Fibroblast of skin of left quadriceps (primary cell): ENCODE measurements at regions not wholly inside any gene's neighbourhood (a gene's known extent, or its start where the extent isn't known, plus 50 kb on each side); places are given as distances from the start of the nearest gene placed in this dataset.
"Not testable (repeated sequence)": the region's sequence is repeated elsewhere in the genome, so short reads cannot be mapped to it uniquely, and the experiment has no call there.

Experiments used
- DNase-seq, 2 experiments: peaks; one replicate each; pipeline ENCODE4 v3.0.0-alpha.2; 2013; ENCODE audit warnings: low read depth in 2 of 2

DNA sequence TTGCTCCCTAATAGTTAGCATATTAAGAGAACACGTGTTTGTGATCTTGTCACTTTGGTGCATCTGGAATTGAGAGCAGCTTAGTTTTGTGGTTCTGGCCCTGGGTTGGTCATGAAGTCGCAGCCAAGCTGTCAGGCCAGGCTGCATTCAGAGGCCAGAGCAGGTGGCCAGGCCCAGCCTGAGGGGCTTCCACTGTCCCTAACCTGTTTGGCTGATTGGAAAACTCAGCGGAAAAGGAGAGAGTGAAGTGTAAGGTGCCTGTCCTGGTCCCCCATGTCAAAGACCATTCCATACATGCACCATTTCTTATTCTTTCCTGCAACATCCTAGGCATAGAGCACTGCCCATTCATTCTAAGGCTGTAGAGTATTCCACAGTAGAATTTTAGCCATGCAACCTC, 111.5 kb upstream of the IGLL5 start:
- no peak for DNase-seq

DNA sequence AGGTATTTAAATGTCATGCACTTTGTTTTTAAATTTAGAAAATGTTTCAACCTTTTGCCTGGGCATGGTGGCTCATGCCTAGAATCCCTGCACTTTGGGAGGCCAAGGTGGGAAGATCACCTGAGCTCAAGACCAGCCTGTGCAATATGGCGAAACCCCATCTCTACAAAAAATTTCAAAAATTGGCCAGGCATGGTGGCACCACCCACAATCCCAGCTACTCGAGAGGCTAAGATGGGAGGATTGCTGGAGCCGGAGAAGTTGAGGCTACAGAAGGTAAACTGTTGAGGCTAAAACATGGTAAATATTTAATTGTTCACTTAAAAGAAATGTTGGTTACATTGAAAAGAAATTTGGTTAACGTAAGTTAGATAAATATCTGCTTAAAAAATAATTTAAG, 108.4 kb upstream of the IGLL5 start:
- no peak for DNase-seq

DNA sequence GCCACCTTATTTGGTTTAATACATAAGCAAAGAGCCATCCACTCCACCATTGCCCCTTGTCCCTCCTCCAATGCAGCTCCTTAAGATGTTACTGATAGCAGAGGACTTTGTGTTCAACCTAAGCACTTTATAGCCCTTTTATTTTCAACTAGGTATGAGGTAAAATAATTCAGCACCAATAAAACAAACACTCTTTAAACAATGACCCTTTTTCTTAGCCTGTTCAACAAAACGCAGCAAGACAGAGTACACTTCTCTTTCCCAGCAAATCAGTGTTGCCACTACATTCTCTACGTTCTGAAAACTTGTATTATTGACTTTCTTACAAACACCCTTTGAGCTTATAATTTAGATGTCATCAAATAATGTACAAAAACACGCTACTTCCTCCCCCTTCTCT, 104.0 kb upstream of the IGLL5 start:
- no peak for DNase-seq

DNA sequence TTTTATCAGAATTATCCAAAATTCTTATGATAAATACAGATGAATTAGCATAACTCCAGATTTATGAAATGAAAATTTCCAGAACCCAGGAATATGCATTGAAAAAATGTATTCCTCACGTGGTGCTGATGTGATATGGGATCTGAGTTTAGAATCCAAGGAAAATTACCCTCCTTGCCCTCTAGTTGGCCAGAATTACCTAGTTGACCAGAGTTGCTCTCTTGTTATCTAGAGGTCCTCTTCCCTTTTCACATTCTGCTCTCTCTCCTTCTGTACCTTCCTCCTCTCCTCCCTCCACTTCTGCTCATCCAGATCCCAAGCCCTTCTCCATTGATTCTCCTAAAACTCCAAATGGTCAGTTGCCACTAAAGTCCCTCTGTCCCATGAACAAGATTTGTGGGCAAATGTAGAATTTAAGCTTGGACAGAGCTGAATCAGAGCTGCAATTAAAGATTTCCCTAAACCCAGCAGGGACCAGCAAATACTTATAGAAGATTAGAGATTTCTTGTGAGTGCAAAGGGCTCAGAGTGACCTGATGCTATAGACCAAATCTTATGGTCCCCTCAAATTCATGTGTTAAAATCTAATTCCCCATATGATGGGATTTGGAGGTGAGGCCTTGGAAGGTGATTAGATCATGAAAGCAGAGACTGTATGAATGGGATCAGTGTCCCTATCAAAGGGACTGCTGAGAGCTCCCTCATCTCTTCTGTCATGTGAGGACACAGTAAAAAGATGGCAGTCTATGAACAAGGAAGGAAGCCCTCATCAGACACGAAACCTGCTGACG, 103.2 kb upstream of the IGLL5 start:
- DNase-seq: no peak

DNA sequence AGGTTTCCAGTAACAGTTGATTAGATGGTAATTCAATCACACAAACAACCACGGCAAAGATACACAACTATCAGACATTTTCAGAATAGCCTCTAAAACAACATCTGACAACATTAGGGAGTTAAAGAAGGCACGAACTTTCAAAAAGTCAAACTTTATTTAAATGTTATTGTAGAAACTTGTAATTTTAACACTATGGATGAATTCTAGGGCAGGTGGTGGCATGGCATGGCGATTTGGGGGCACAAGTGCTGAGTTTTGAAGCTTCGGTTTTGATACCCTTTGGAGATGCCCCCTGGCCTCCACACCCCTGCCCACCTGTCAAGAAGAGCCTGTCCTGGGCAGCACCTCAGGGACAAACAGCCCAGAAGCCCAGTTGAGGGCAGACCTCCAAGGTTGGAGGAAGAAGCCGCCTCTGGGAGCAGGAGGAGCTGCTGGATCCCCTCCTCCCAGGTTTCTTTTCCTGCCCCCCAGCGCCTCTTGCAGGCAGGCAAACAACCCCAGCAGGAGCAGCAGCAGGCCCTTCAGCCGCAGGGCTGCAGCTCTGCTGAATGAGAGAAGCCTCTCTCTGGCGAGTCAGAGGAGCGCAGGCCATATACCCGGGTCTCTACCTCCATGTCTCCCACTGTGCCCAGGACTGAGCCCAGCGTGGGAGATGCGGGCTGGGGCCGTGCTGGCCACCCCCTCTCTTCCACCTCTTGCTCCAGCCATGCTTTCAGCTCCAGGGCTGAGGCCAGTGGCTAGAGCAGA, 102.1 kb upstream of the IGLL5 start:
- DNase-seq: no peak

DNA sequence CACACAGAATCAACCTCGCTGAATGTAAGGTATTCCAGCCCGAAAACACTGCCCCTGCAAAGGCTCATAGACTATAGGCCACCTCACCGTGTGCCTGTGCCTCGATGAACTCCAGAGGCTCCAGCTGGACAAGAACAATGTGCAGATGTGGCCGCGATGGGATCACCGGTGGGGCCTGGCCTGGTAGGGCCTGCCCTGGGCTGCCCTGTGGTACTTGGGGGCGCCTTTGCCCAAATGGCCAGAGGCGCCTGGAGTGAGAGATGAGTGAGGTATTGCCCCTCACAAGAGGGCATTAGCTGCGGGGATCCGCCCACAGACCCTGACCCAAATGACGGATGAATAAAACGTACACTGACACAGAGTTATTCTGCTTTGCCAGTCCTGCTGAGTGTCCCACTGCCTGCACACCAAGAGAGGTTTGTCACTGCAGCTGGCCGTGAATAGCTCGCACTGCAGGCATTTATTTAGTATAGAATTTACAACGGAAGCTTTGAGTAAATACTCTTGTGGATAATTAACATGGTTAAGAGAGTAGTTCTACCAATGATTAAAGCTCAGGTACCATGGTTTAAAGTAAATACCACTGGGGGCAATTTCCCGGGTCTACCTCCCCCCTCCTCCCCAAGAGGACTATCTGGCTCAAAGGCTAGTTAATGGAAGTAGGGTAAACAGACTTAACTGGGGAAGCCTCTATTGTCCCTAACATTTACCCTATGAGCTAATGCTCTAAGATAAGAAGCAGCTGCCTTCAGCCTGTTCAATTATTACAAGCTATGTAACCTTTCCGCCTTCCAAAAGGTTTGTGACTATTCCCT, 101.1 kb upstream of the IGLL5 start:
- no peak for DNase-seq

DNA sequence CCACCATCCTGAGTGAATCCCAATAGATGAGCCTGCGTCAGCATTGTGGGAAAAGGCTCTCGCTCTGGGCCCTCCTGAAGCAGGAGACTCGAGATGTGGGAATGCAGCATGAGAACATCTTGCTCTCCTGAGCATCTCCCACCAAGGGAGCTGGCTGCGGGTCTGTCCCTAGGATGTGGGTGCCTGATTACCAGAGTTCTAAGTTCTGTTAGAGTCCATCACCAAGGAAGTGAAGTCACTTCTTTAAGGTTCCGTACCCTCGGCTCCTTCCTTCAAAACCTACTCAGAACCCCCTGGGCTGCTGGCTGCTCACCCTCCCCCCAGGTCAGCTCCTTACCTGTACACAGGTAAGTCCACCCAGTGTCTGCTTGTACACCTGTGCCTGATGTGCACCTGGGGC, 100.5 kb upstream of the IGLL5 start:
- no peak for DNase-seq

DNA sequence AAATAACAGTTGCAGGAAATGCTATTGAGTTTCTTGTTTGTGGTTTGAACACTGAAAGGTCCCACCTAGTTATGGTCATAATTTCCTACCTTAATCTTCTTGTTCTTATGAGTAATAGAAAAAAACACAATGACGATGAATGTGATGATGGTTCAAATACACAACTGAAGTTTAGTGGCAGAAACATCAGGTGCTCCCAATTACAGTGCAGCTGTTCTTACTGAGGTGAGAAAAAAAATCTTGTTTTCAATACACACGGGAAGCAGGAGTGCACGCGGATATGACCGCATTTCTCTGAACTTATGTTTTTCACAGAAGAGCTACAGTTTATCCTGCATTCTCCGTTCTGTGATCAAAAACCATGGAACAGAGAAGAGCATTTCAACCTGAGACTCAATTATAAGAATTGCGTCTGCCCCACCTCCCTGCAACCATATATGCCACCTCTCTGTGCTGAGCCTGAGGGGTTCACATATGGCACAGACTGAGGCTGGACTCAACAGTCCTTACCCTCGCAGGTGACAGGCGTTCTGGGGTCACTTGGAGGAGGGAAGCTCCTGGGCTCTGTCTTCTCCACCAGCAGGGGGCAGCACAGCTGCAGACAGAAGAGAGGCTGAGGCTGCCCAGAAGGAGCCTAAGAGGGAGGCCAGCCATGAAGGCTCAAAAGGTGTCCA, 99.7 kb upstream of the IGLL5 start:
- no peak for DNase-seq

DNA sequence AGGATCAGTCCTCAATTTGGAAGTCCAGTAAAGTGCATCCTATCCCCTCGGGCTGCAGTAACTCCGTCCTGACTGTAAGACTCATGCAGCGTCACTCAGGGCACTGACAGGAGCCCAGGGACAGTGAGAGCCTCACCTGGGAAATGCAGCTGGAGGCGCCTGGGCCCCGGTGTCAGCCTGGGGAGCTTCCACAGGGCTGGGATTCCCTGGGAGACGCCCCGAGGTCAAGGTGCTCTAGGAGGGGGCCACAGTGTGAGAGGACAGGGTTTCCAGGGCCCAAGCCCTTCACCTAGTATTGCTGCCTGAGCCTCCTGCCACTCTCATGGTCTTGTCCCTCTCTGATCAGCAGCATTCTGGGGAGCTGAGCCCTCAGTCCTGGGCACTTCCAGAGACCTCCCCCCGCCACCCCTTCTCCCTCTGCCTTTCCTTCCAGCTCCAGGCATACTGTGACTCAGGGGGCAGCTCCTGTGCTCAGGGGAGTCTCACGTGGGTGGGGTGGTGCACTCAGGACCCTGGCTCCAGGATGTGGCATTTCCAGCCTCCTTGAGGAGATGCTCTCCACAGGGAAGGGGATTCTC, 99.1 kb upstream of the IGLL5 start:
- no peak for DNase-seq

DNA sequence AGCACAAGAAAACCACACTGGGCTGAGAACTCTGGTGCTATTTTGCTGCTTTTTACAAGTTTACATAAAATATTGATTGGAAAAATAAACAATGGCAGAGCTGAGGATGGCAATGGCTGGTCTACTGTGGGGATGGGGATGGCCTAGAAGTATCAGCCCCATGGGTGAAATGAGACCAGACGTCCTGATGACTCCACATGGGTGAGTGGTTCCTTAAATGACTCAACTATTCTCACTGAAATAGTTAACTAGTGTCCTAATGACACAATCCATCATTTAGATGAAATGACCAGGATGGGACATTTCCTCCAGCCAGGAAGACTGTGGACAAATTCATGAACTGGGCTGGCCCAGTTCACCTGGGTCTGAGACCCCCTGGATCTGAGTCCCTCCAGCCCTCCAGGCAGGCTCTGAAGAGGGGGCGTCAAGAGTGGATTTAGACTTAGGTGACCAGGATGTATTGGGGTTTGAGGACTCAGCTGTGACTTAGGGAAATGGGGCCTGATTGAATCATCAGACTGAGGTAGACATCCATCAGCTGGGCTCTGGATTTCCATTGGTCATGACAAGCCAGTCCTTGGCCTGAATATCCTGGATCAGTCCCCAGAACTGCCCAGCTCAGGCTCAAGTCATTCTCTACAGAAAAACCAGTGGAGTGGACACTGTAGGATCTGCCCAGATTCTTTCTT, 98.2 kb upstream of the IGLL5 start:
- no peak for DNase-seq

DNA sequence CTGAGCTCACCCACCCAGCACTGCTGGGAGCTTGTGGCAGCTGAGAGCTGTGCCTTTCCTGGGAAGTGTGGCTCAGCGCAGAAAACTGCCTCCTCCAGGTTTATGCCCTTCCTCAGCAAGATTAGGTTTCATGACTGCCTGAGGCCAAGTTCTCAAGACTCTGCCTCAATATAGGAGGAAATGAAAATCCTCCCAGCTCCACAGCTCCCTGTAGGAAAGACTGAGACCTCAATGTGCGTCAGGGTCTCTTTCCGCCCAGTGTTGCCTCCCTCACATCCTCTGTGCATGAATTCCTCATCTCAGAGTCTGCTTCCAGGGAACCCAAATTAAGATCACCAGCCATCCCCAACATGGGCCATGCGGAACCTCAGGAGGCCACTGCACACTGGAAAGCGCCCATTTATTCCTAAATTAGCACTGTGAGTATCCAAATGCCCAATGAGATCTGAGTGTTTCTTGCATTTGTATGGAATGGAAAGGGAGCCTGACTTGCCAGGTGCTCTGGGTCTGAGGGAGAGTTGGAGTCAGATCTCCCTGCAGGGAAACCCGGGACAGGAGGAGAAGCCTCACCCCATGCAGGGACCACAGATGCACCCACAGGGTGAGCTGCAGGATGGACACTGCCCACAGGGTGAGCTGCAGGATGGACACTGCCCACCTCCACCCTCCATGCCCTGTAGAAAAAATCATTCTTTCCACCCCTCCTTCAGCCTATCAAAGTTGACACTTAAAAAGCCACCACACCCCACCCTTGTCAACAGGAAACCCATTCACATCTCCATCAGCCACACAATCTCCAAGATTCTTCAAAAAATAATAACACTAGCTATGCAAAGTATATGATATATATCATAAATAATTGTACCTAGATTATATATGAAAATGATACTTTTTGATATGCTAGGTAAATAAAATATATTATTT, 97.4 kb upstream of the IGLL5 start:
- no peak for DNase-seq

DNA sequence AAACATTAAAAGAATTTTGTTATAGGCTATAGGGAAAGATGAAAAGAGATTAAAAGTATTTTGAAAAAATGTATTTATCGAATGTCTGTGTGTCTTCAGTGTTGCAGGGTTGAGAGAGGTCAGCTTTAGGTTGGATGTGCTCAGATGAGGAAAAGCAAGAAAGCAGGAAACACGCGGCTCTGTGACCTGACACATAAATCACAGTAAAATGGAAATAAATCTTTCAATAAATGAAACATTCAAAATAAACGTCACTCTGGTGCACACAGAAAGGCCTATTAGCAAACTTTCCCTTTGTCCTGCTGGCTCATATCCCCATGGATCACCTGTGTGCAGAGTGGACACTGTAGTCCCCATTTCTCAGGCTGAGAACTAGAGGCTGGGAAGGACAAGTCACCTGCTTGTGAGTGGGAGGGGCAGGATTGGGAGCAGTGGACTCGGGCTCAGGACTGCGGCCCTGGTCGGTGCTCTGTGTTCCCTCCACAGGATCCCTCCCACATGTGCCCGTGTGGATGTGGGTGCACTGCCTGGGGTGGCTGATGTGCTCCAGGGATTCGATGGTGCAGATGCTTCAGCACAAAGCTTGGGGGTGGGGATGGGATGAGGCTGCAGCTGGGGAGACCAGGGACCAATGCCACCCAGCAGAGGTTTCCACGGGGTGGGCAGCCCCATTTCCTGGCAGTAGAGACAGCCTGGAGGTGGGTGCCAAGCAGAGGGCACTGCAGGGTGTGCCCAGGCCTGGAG, 96.0 kb upstream of the IGLL5 start:
- no peak for DNase-seq

DNA sequence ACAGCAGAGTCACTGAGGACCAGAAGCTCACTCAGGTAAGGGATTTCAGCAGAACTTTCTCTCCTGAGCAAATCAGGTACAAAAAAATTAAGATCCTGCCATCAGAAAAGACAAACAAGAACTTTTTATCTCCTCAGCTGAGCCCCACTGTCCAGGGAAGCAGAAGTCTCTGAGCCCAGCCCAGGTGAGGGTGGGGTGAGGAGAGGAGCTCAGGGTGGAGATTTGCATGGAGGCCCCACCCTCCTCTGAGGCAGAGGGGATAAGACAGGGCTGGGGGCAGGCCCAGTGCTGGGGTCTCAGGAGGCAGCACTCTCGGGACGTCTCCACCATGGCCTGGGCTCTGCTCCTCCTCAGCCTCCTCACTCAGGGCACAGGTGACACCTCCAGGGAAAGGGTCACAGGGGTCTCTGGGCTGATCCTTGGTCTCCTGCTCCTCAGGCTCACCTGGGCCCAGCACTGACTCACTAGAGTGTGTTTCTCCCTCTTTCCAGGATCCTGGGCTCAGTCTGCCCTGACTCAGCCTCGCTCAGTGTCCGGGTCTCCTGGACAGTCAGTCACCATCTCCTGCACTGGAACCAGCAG, 95.3 kb upstream of the IGLL5 start:
- not testable (repeated sequence) for DNase-seq

DNA sequence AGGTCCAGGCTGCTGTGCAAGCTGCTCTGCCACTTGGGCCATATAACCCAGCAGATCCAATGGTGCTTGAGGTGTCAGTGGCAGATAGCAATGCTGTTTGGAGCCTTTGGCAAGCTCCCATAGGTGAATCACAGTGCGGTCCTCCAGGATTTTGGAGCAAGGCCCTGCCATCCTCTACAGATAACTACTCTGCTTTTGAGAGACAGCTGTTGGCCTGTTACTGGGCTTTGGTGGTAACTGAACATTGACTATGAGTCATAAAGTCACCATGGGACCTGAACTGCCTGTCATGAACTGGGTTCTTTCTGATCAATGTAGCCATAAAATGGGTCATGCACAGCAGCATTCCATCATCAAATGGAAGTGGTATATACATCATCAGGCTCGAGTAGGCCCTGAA, 92.0 kb upstream of the IGLL5 start:
- not testable (repeated sequence) for DNase-seq

DNA sequence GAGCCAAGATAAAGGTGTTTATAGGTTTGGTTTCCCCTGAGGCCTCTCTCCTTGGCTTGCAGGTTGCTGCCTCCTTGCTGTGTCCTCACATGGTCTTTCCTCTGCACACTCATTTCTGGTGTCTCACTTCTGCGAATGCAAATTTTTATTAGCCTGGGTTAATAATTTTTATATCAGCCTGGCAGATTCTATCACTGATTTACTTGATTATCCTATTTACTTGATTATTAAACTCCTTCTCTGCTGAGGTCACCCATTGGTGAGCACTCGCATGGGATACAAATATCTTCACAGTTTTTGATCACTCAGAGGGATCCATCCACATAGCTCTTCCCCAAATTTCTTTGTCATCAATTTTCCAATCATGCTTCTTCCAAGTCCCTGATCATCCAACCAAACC, 90.9 kb upstream of the IGLL5 start:
- DNase-seq: no peak

DNA sequence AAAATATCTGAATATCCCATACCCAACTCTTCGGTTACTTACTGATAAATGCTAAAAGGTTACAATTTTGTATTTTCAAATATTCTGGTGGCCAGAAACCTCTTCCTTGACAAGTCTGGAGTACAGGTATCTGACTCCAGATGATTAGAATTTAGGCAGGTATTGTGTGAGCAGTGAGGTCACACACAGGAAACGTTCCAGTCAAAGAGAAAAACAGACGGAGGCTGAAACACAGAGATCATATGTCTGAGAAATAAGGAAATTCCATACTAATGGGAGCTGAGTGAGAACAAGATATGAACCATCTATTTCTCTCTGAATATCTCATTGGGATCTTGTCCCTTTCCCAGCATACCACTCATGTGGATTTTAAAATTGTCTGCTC, 89.4 kb upstream of the IGLL5 start:
- DNase-seq: no peak

DNA sequence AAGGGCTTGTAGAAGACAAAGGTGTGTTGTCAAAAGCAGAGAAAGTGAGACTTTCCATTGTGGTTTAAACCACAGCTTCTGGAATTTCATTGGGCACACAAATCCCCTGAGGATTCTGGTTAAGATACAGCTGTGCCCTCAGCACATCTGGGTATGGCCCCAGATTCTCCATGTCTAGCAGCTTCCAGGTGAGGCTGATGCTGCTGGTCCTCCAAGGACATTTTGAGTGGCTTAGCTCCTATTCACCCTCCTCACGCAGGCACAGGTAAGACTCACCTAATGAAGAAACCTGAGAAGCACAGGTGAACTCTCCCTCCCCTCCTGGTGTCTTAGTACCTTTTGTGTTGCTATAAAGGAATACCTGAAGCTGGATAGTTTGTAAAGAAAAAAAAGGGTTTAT, 88.9 kb upstream of the IGLL5 start:
- no peak for DNase-seq

DNA sequence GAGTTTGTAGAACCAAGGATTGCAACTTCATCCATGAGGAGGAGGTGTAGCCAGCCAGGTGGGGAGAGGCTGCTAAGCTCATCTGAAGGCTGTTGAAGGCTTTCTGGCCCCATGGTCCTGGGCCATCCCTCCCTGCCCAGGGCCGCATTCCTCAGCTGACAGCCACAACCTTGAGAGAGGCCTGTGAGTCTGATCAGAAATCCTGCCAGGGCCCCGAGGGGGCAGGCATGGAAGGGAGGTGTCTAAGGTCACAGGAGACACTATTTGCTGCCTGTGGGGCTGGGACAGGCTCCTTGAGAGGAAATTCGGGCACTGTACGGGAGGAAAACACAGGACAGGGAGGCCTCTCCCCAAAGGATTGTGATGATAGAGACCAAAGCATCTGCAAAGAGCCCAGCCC, 88.1 kb upstream of the IGLL5 start:
- no peak for DNase-seq

DNA sequence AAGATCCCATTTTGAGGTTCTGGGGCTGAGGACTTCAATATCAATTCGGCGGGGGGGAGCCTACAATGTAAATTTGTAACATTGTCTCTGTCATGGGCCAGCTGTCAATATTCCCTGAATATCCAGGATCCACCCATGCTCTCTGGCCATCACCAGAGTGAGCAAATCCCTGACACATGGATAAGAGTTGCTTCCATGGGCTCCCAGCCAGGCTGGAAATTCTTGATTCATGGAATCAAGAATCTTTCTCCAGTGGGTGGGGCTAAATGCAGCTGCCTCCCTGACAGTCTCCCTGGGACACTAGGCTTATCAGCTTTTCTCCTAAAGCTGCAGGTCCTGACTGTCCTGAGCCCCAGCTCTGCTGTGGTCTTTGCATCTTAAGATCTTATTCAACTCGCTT, 86.9 kb upstream of the IGLL5 start:
- no peak for DNase-seq
